Neural cell (in vitro differentiated cells): ENCODE measurements at regions not wholly inside any gene's neighbourhood (a gene's known extent, or its start where the extent isn't known, plus 50 kb on each side); places are given as distances from the start of the nearest gene placed in this dataset.

ENCODE experiments used
- H2AFZ ChIP-seq: fragments of 200-600, 300-800 bp; sonication (generic), shearing (Covaris generic); 2 replicates; pipeline ENCODE4 v1.6.0; 2014; ENCODE audit warnings: low read depth, mild to moderate bottlenecking, antibody characterized with exemption, low read length, moderate library complexity
- H3F3A ChIP-seq: fragments of 200-600 bp; shearing (Covaris generic); 2 replicates; pipeline ENCODE4 v1.6.1; 2016; ENCODE audit warnings: mild to moderate bottlenecking, moderate library complexity, mixed read lengths, antibody characterized with exemption, low read length; ENCODE audit not compliant: insufficient read depth, poor library complexity, severe bottlenecking
- H3K27ac ChIP-seq: fragments of 200-600, 300-800 bp; sonication (generic), shearing (Covaris generic); 2 replicates; pipeline ENCODE4 v1.5.1; 2014; ENCODE audit warnings: mild to moderate bottlenecking, low read length, moderate library complexity
- H3K27me3 ChIP-seq: fragments of 300-800, 200-600 bp; sonication (generic), shearing (Covaris generic); 2 replicates; pipeline ENCODE4 v1.6.0; 2014; ENCODE audit warnings: mild to moderate bottlenecking, low read depth, low read length, moderate library complexity; ENCODE audit not compliant: insufficient read depth
- H3K36me3 ChIP-seq: fragments of 300-800, 200-600 bp; sonication (generic), shearing (Covaris generic); 2 replicates; pipeline ENCODE4 v1.5.1; 2014; ENCODE audit warnings: mild to moderate bottlenecking, antibody characterized with exemption, low read length, moderate library complexity; ENCODE audit not compliant: insufficient read depth
- H3K4me2 ChIP-seq: fragments of 300-800, 200-600 bp; sonication (generic), shearing (Covaris generic); 2 replicates; pipeline ENCODE4 v1.6.0; 2014; ENCODE audit warnings: mild to moderate bottlenecking, low read length
- H3K4me3 ChIP-seq: fragments of 300-800, 200-600 bp; sonication (generic), shearing (Covaris generic); 2 replicates; pipeline ENCODE4 v1.5.1; 2014; ENCODE audit warnings: mild to moderate bottlenecking, low read length, moderate library complexity
- H3K79me2 ChIP-seq: fragments of 200-600 bp; shearing (Covaris generic); replicated peaks from 2 replicates; pipeline ENCODE4 v1.6.0; 2014; ENCODE audit warnings: mild to moderate bottlenecking, low read length, moderate library complexity; ENCODE audit not compliant: insufficient read depth
- H3K9ac ChIP-seq: fragments of 300-800, 200-600 bp; sonication (generic), shearing (Covaris generic); 2 replicates; pipeline ENCODE4 v1.6.1; 2016; ENCODE audit warnings: mild to moderate bottlenecking, low read length, mixed read lengths
- H3K9me2 ChIP-seq: fragments of 200-600 bp; shearing (Covaris generic); 2 replicates; pipeline ENCODE4 v1.6.1; 2016; ENCODE audit warnings: mild to moderate bottlenecking, low read length, mixed read lengths; ENCODE audit not compliant: insufficient read depth
- H3K9me3 ChIP-seq: fragments of 200-600, 300-800 bp; sonication (generic), shearing (Covaris generic); 2 replicates; pipeline ENCODE4 v1.6.1; 2016; ENCODE audit warnings: mild to moderate bottlenecking, mixed run types, low read length, moderate library complexity, mixed read lengths
- H4K20me1 ChIP-seq: fragments of 200-600 bp; shearing (Covaris generic); 2 replicates; pipeline ENCODE4 v1.6.1; 2016; ENCODE audit warnings: mild to moderate bottlenecking, mixed run types; ENCODE audit not compliant: insufficient read depth
- CTCF ChIP-seq: fragments of 450-650 bp; IDR thresholded peaks from 2 replicates; pipeline ENCODE4 v1.5.1; 2014; ENCODE audit warnings: antibody characterized with exemption, mild to moderate bottlenecking, moderate library complexity; ENCODE audit not compliant: poor library complexity, severe bottlenecking
- EP300 ChIP-seq: fragments of 450-650 bp; conservative IDR thresholded peaks from 2 replicates; pipeline ENCODE4 v1.6.1; 2014; ENCODE audit warnings: antibody characterized with exemption, mild to moderate bottlenecking, moderate library complexity; ENCODE audit not compliant: poor library complexity, severe bottlenecking
- EZH2 ChIP-seq: fragments of 200-600, 300-800 bp; shearing (Covaris generic), sonication (generic); IDR thresholded peaks from 2 replicates; pipeline ENCODE4 v1.6.1; 2014; ENCODE audit warnings: antibody characterized with exemption, low read length, borderline replicate concordance, mild to moderate bottlenecking; ENCODE audit not compliant: insufficient read depth, poor library complexity, severe bottlenecking
- MXI1 ChIP-seq: fragments of 450-650 bp; conservative IDR thresholded peaks from 2 replicates; pipeline ENCODE4 v1.6.1; 2014; ENCODE audit warnings: antibody characterized with exemption, mild to moderate bottlenecking; ENCODE audit not compliant: poor library complexity, severe bottlenecking
- POLR2AphosphoS5 ChIP-seq: IDR thresholded peaks from 2 replicates; pipeline ENCODE4 v1.6.1; 2012
- RAD21 ChIP-seq: fragments of 450-650 bp; conservative IDR thresholded peaks from 2 replicates; pipeline ENCODE4 v1.6.1; 2014; ENCODE audit warnings: antibody characterized with exemption, mild to moderate bottlenecking, moderate library complexity
- REST ChIP-seq: IDR thresholded peaks from 2 replicates; pipeline ENCODE4 v1.6.1; 2012; ENCODE audit warnings: borderline replicate concordance
- SMC3 ChIP-seq: fragments of 450-650 bp; conservative IDR thresholded peaks from 2 replicates; pipeline ENCODE4 v1.6.1; 2014; ENCODE audit warnings: antibody characterized with exemption, mild to moderate bottlenecking, moderate library complexity; ENCODE audit not compliant: poor library complexity
- TAF1 ChIP-seq: IDR thresholded peaks from 2 replicates; pipeline ENCODE4 v1.6.1; 2012; ENCODE audit warnings: low read depth

GRCh38 chr3:147311716-147312115 is 94.6 kb downstream of the ZIC4 start:
- H3K36me3 ChIP-seq = no peaks in the 10 kb centered on the region
- H3K9me2 ChIP-seq = no peaks in the 10 kb centered on the region
- no peak overlapping the region for H3K4me3 ChIP-seq
- TF ChIP-seq CTCF (no peak), TAF1 (no peak), EP300 (no peak), POLR2AphosphoS5 (no peak), REST (no peak), MXI1 (no peak), SMC3 (no peak), RAD21 (no peak), EZH2 (no peak)
- H3K9me3 ChIP-seq = no peaks in the 10 kb centered on the region
- H3K9ac ChIP-seq = no peak overlapping the region
- H3K27me3 ChIP-seq = no peaks in the 10 kb centered on the region
- H3K27ac ChIP-seq = no peak overlapping the region
- no peaks in the 10 kb centered on the region for H3K79me2 ChIP-seq
- no peaks in the 10 kb centered on the region for H4K20me1 ChIP-seq
- H2AFZ ChIP-seq = no peak overlapping the region
- no peak overlapping the region for H3K4me2 ChIP-seq
- H3F3A ChIP-seq = no peaks in the 10 kb centered on the region

- no peak overlapping the region for H3K4me2 ChIP-seq
- H3K9ac ChIP-seq = no peak overlapping the region
- no peak for TF ChIP-seq RAD21
- no peak for TF ChIP-seq TAF1
- no peak for TF ChIP-seq CTCF
- H3K27me3 ChIP-seq = no peaks in the 10 kb centered on the region
- H3K9me3 ChIP-seq = no peaks in the 10 kb centered on the region
- no peak overlapping the region for H2AFZ ChIP-seq
- no peaks in the 10 kb centered on the region for H4K20me1 ChIP-seq
- H3K9me2 ChIP-seq = no peaks in the 10 kb centered on the region
- no peak overlapping the region for H3K27ac ChIP-seq
- no peaks in the 10 kb centered on the region for H3K36me3 ChIP-seq
- H3K79me2 ChIP-seq = no peaks in the 10 kb centered on the region
- H3K4me3 ChIP-seq = no peak overlapping the region
- no peaks in the 10 kb centered on the region for H3F3A ChIP-seq
Measured at GRCh38 chr3:147305533-147306250, 100.7 kb downstream of the ZIC4 start.
